IPS-18a (cell line): ENCODE measurements at regions not wholly inside any gene's neighbourhood (a gene's known extent, or its start where the extent isn't known, plus 50 kb on each side); places are given as distances from the start of the nearest gene placed in this dataset.
A peak's percentile ranks its signal among the peaks of the same experiment; 100 is the strongest.
"Not testable (repeated sequence)": the region's sequence is repeated elsewhere in the genome, so short reads cannot be mapped to it uniquely, and the experiment has no call there.

Source experiments
- H3K27ac ChIP-seq: one replicate; pipeline ENCODE4 v1.5.1; 2013; ENCODE audit warnings: low read length
- H3K27me3 ChIP-seq: one replicate; pipeline ENCODE4 v1.6.1; 2013; ENCODE audit warnings: mild to moderate bottlenecking, low read length; ENCODE audit not compliant: control insufficient read depth, insufficient read depth
- H3K36me3 ChIP-seq: one replicate; pipeline ENCODE4 v1.6.1; 2013; ENCODE audit warnings: low read depth, low read length; ENCODE audit not compliant: control insufficient read depth
- H3K4me1 ChIP-seq: one replicate; pipeline ENCODE4 v1.6.1; 2013; ENCODE audit warnings: low read depth, low read length; ENCODE audit not compliant: control insufficient read depth
- H3K4me3 ChIP-seq: one replicate; pipeline ENCODE4 v1.5.1; 2013; ENCODE audit warnings: low read length
- H3K9ac ChIP-seq: one replicate; pipeline ENCODE4 v1.6.1; 2013; ENCODE audit warnings: mild to moderate bottlenecking, low read length, moderate library complexity
- H3K9me3 ChIP-seq: one replicate; pipeline ENCODE4 v1.6.1; 2013; ENCODE audit warnings: low read depth, low read length; ENCODE audit not compliant: control insufficient read depth

DNA sequence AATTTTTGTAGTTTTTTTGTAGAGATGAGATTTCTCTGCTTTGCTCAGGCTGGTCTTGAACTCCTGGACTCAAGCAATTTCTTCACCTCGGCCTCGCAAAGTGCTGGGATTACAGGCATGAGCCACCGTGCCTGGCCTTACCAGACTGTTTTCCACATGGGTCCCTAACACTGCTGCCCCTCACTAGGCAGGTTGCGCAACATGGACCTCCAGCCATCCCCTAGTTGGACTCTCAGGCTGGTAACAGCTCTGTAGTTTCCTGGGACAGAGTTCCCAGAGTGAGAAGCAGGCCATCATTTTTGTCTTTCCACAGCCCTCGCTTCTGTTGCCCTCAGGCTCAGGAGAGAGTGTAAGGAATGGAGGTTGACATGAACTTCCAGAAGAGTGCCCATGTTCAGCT, 156.1 kb downstream of the CTH start:
- no peak overlapping the region for H3K4me3 ChIP-seq
- no peaks in the 10 kb centered on the region for H3K4me1 ChIP-seq
- H3K27me3 ChIP-seq = no peaks in the 10 kb centered on the region
- no peaks in the 10 kb centered on the region for H3K9me3 ChIP-seq
- H3K27ac ChIP-seq = no peak overlapping the region
- no peak overlapping the region for H3K9ac ChIP-seq
- H3K36me3 ChIP-seq = no peaks in the 10 kb centered on the region

DNA sequence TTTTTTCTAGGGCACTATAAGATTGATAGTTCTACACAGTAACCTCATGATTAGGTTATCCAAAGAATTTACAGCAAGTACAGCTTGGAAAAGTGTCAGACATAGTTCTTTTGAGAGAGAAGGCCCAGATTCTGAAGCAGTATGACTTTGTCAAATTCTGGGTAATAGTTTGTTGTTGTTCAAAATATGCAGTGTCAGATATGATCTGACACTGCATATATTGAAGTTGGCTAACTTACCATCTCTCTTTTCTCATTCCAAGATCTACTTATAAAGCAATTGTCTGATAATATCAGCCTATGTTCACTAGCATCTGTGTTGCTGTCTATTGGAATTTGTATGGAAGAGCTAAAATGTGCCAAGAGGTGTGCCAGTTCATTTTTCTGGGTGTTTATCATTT, 160.1 kb downstream of the CTH start:
- no peak overlapping the region for H3K9ac ChIP-seq
- no peaks in the 10 kb centered on the region for H3K4me1 ChIP-seq
- no peaks in the 10 kb centered on the region for H3K27me3 ChIP-seq
- H3K27ac ChIP-seq = no peak overlapping the region
- H3K9me3 ChIP-seq = no peaks in the 10 kb centered on the region
- H3K4me3 ChIP-seq = no peak overlapping the region
- H3K36me3 ChIP-seq = no peaks in the 10 kb centered on the region

- no peaks in the 10 kb centered on the region for H3K4me1 ChIP-seq
- no peaks in the 10 kb centered on the region for H3K36me3 ChIP-seq
- H3K9ac ChIP-seq = no peak overlapping the region
- no peak overlapping the region for H3K27ac ChIP-seq
- H3K4me3 ChIP-seq = no peak overlapping the region
- H3K27me3 ChIP-seq = no peaks in the 10 kb centered on the region
- H3K9me3 ChIP-seq = no peaks in the 10 kb centered on the region
Measured at GRCh38 chr1:70573317-70573843, 162.3 kb downstream of the CTH start.

DNA sequence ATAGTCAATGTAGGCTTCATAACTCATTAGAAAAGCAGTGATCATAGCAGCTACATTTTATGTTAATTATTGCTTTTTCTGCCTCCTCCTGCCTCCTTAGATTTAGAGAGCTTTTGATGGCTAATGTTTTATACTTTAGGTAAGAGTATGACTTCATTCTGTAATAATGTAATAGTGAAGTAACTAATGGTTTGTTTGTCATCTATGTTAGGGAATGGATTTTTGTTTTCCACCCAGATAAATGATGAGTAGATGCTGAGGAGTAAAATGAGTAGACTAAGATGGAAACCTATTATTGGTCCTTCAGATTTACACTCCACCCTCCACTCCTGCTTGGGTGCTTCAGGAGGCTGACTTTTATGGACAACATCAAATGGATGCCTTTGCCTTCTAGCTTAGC, 170.6 kb downstream of the CTH start:
- H3K9ac ChIP-seq = no peak overlapping the region
- no peak overlapping the region for H3K27ac ChIP-seq
- H3K36me3 ChIP-seq = no peaks in the 10 kb centered on the region
- no peaks in the 10 kb centered on the region for H3K27me3 ChIP-seq
- H3K9me3 ChIP-seq = no peaks in the 10 kb centered on the region
- H3K4me1 ChIP-seq = peaks cover 12% of the 10 kb centered on the region
- H3K4me3 ChIP-seq = no peak overlapping the region

- Histone ChIP-seq H3K27ac (no peak overlapping the region), H3K27me3 (no peaks in the 10 kb centered on the region), H3K36me3 (no peaks in the 10 kb centered on the region), H3K9me3 (no peaks in the 10 kb centered on the region), H3K4me3 (no peak overlapping the region), H3K9ac (no peak overlapping the region), H3K4me1 (peaks cover 29% of the 10 kb centered on the region)
Measured at GRCh38 chr1:70583522-70583921, 172.5 kb downstream of the CTH start.

DNA sequence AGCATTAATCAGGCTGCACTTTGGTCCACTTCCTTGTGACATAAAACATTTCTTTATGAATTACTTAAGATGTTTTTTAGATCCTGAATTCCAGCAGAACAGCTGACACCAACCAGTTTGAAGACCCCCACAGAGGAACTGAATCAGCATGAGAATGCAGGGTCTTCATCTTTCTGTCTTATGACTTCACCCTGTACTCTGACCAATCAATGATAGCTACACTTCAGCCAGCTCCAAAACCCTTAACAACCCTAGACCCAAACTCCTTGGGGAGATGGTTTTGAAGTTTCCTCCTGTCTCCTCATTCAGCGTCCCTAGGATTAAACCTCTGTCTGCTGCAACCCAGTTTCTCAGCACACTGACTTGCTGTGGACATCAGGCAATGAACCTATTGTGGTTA, 175.0 kb downstream of the CTH start:
- Histone ChIP-seq H3K36me3 (no peaks in the 10 kb centered on the region), H3K27ac (no peak overlapping the region), H3K9me3 (no peaks in the 10 kb centered on the region), H3K27me3 (no peaks in the 10 kb centered on the region), H3K4me3 (no peak overlapping the region), H3K4me1 (peaks cover 29% of the 10 kb centered on the region), H3K9ac (no peak overlapping the region)

- Histone ChIP-seq H3K9ac (no peak overlapping the region), H3K4me1 (peaks cover 29% of the 10 kb centered on the region), H3K27ac (no peak overlapping the region), H3K27me3 (no peaks in the 10 kb centered on the region), H3K4me3 (peak overlapping the region; percentile 39), H3K36me3 (no peaks in the 10 kb centered on the region), H3K9me3 (no peaks in the 10 kb centered on the region)
Measured at GRCh38 chr1:70587872-70588366, 176.9 kb downstream of the CTH start.

DNA sequence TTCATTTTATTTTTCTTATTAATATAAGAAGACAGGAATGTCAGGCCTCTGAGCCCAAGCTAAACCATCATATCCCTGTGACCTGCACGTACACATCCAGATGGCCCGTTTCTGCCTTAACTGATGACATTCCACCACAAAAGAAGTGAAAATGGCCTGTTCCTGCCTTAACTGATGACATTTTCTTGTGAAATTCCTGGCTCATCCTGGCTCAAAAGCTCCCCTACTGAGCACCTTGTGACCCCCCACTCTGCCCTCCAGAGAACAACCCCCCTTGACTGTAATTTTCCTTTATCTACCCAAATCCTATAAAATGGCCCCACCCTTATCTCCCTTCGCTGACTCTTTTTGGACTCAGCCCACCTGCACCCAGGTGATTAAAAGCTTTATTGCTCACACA, 182.5 kb downstream of the CTH start:
- H3K9me3 ChIP-seq, H3K9ac ChIP-seq, H3K4me1 ChIP-seq, H3K36me3 ChIP-seq, H3K4me3 ChIP-seq, H3K27me3 ChIP-seq, H3K27ac ChIP-seq: not testable (repeated sequence)

GRCh38 chr1:70608815-70609214, 197.7 kb downstream of the CTH start:
- Histone ChIP-seq H3K4me3 (no peak overlapping the region), H3K27ac (no peak overlapping the region), H3K36me3 (no peaks in the 10 kb centered on the region), H3K9ac (no peak overlapping the region), H3K27me3 (no peaks in the 10 kb centered on the region), H3K9me3 (no peaks in the 10 kb centered on the region), H3K4me1 (peaks cover 6% of the 10 kb centered on the region)

GRCh38 chr1:70610164-70610563, 199.1 kb downstream of the CTH start:
- not testable (repeated sequence) for H3K4me3 ChIP-seq, H3K36me3 ChIP-seq, H3K4me1 ChIP-seq, H3K9me3 ChIP-seq, H3K27me3 ChIP-seq, H3K27ac ChIP-seq, H3K9ac ChIP-seq

GRCh38 chr1:70616946-70617345, 205.9 kb downstream of the CTH start:
- no peak overlapping the region for H3K9ac ChIP-seq
- H3K36me3 ChIP-seq = no peaks in the 10 kb centered on the region
- H3K4me1 ChIP-seq = no peaks in the 10 kb centered on the region
- H3K9me3 ChIP-seq = no peaks in the 10 kb centered on the region
- H3K4me3 ChIP-seq = no peak overlapping the region
- no peak overlapping the region for H3K27ac ChIP-seq
- no peaks in the 10 kb centered on the region for H3K27me3 ChIP-seq

GRCh38 chr1:70617728-70618127, 206.7 kb downstream of the CTH start:
- H3K36me3 ChIP-seq = no peaks in the 10 kb centered on the region
- no peak overlapping the region for H3K9ac ChIP-seq
- no peak overlapping the region for H3K27ac ChIP-seq
- H3K4me3 ChIP-seq = no peak overlapping the region
- no peaks in the 10 kb centered on the region for H3K27me3 ChIP-seq
- no peaks in the 10 kb centered on the region for H3K4me1 ChIP-seq
- H3K9me3 ChIP-seq = no peaks in the 10 kb centered on the region
